ENCODE measurements at regions not wholly inside any gene's neighbourhood (a gene's known extent, or its start where the extent isn't known, plus 50 kb on each side); places are given as distances from the start of the nearest gene placed in this dataset.

- no peak overlapping the region for H3K27ac ChIP-seq (ENCODE audit: low read depth, low read length)
- no peaks in the 10 kb centered on the region; the same call in 1 of the 2 replicates for H3K23me2 ChIP-seq (ENCODE audit: low read depth, low read length)
- no peak overlapping the region for H2BK20ac ChIP-seq (ENCODE audit: low read length)
- H3K9me3 ChIP-seq (ENCODE audit: insufficient read depth in 2 of 2, low read depth in 1 of 2, low read length in 1 of 2), result no peaks in the 10 kb centered on the region
- POLR2A ChIA-PET (ENCODE audit: partially characterized antibody), result no interaction called here
- H3K4me2 ChIP-seq (ENCODE audit: insufficient read depth in 1 of 2, low read depth in 2 of 2, low read length in 2 of 2), result no peak overlapping the region
- H2AK5ac ChIP-seq (ENCODE audit: low read depth, low read length), result no peak overlapping the region
- H3K23ac ChIP-seq (ENCODE audit: insufficient read length), result no peak overlapping the region
- H3K36me3 ChIP-seq (ENCODE audit: control insufficient read depth in 2 of 4, insufficient read depth in 4 of 4, low read length in 3 of 4), result no peaks in the 10 kb centered on the region
- no peaks in the 10 kb centered on the region for H3K79me1 ChIP-seq (ENCODE audit: low read depth, low read length)
- H2BK5ac ChIP-seq (ENCODE audit: low read depth, low read length), result no peak overlapping the region
- H3K56ac ChIP-seq (replicated peaks; ENCODE audit: insufficient read length, low read depth, low read length), result no peak overlapping the region
- peaks cover 0 to 3% (median 1%) of the 10 kb centered on the region in 4 experiments; a peak in 1 of 7 replicates for H3K4me1 ChIP-seq (replicated peaks in 1 of 4; ENCODE audit: control insufficient read depth in 3 of 4, insufficient read depth in 4 of 4, low read length in 3 of 4)
- no peak overlapping the region for H2BK12ac ChIP-seq (ENCODE audit: low read depth, low read length)
- DNase-seq (ENCODE audit: low read depth in 1 of 2, low spot score in 2 of 2) (no peak), FAIRE-seq (no peak)
- no peak overlapping the region for H3K14ac ChIP-seq (ENCODE audit: insufficient read length)
- no peak overlapping the region for H4K5ac ChIP-seq (ENCODE audit: insufficient read length, low read depth, low read length)
- H4K91ac ChIP-seq (replicated peaks; ENCODE audit: insufficient read length, low read length), result no peak overlapping the region
- H3K79me2 ChIP-seq (ENCODE audit: control insufficient read depth in 1 of 2, insufficient read depth in 2 of 2, low read length in 2 of 2), result no peaks in the 10 kb centered on the region
- H2AFZ ChIP-seq (ENCODE audit: low read length), result no peak overlapping the region
- CTCF ChIA-PET (ENCODE audit: partially characterized antibody), result interaction anchor here (0.6 to 1.5 kb wide), 2 partner anchors 10 to 101 kb away, joined by 3 to 7 read pairs; no protein-coding TSS in a partner anchor
- H2BK120ac ChIP-seq (replicated peaks; ENCODE audit: low read depth, low read length), result no peak overlapping the region
- H2BK15ac ChIP-seq (ENCODE audit: low read length), result 0 out of 2 replicates have a peak overlapping the region, but pooled peaks have one; percentile 32
- no peak overlapping the region for H3K9ac ChIP-seq (replicated peaks in 1 of 4; ENCODE audit: extremely low read depth in 1 of 4, low read depth in 3 of 4, low read length in 3 of 4)
- 92% methylated on average over 9 of the region's 9 CpGs; no CpG with 5 or more reads in 1 of the 2 experiments for WGBS, 2 experiments (ENCODE audit: extremely low coverage in 1 of 2, insufficient coverage in 1 of 2, insufficient read length in 1 of 2, insufficient replicate concordance in 2 of 2, low coverage in 1 of 2, low lambda C conversion rate in 2 of 2, missing lambda C conversion rate in 1 of 2)
- H4K8ac ChIP-seq (ENCODE audit: extremely low read depth, insufficient read depth, low read length), result no peak overlapping the region
- no peak overlapping the region for H3K4ac ChIP-seq (replicated peaks; ENCODE audit: insufficient read length, low read depth, low read length)
- no peaks in the 10 kb centered on the region for H4K20me1 ChIP-seq (replicated peaks in 1 of 2; ENCODE audit: control insufficient read depth in 1 of 2, insufficient read depth in 2 of 2, low read length in 2 of 2)
- H3K27me3 ChIP-seq (replicated peaks in 1 of 4; ENCODE audit: control insufficient read depth in 3 of 4, extremely low read depth in 1 of 4, insufficient read depth in 3 of 4, low read length in 3 of 4), result no peaks in the 10 kb centered on the region; a peak in 1 of 7 replicates
- no peak overlapping the region for H3K18ac ChIP-seq (ENCODE audit: extremely low read depth, low read length)
- H3K4me3 ChIP-seq (ENCODE audit: extremely low read depth in 1 of 4, insufficient read depth in 2 of 4, low read depth in 3 of 4, low read length in 4 of 4), result no peak overlapping the region
- TF ChIP-seq CHD1 (IDR thresholded peaks at IDR 0.05; ENCODE audit: low read depth, low read length) (no peak), CREB1 (IDR thresholded peaks at IDR 0.05) (no peak), TBP (IDR thresholded peaks at IDR 0.05; ENCODE audit: low read depth, low read length) (no peak), EGR1 (IDR thresholded peaks at IDR 0.05; ENCODE audit: borderline replicate concordance, low read depth, low read length) (no peak), TCF12 (IDR thresholded peaks at IDR 0.05; ENCODE audit: low read depth, low read length) (no peak), EZH2 (IDR thresholded peaks at IDR 0.05; ENCODE audit: low read depth, low read length, severe bottlenecking) (no peak), ZNF274 (IDR thresholded peaks at IDR 0.05; ENCODE audit: borderline replicate concordance, extremely low read depth, low read length) (no peak), KDM5A (IDR thresholded peaks at IDR 0.05; ENCODE audit: low read length) (no peak), CTCF (IDR thresholded peaks at IDR 0.05; ENCODE audit: control extremely low read depth in 1 of 3, insufficient read depth in 1 of 3, low read depth in 1 of 3, low read length in 3 of 3) (no peak), BCL11A (IDR thresholded peaks at IDR 0.05; ENCODE audit: low read depth in 2 of 2, low read length in 2 of 2) (no peak), POLR2A (IDR thresholded peaks at IDR 0.05; ENCODE audit: control extremely low read depth in 1 of 2, low read depth in 2 of 2, low read length in 2 of 2) (no peak)
These were observed 84.5 kb upstream of the IRS2 start for GRCh38 chr13:109870696-109871370.

Measured in H1 (cell line).